SJSA1 (cell line): ENCODE measurements at regions not wholly inside any gene's neighbourhood (a gene's known extent, or its start where the extent isn't known, plus 50 kb on each side); places are given as distances from the start of the nearest gene placed in this dataset.
"Not testable (repeated sequence)": the region's sequence is repeated elsewhere in the genome, so short reads cannot be mapped to it uniquely, and the experiment has no call there.

ENCODE experiments used
- DNase-seq, 2 experiments: peaks; one replicate each; pipeline ENCODE4 v3.0.0-alpha.2; 2015 to 2020; ENCODE audit warnings: low spot score in 2 of 2, low read depth in 1 of 2
- H3K27ac ChIP-seq: fragments of 250-450 bp; sonication (Bioruptor Pico); 2 replicates; pipeline ENCODE4 v1.5.1; 2020; ENCODE audit warnings: mild to moderate bottlenecking, moderate library complexity
- H3K27me3 ChIP-seq: fragments of 250-450 bp; sonication (Bioruptor Pico); replicated peaks from 2 replicates; pipeline ENCODE4 v1.5.1; 2020; ENCODE audit warnings: mild to moderate bottlenecking, moderate library complexity
- H3K36me3 ChIP-seq: fragments of 250-450 bp; sonication (Bioruptor Pico); 2 replicates; pipeline ENCODE4 v1.5.1; 2020; ENCODE audit warnings: mild to moderate bottlenecking
- H3K4me1 ChIP-seq: fragments of 250-450 bp; sonication (Bioruptor Pico); replicated peaks from 2 replicates; pipeline ENCODE4 v1.6.1; 2021; ENCODE audit warnings: mild to moderate bottlenecking
- H3K4me3 ChIP-seq: fragments of 250-450 bp; sonication (Bioruptor Pico); 2 replicates; pipeline ENCODE4 v1.5.1; 2020; ENCODE audit warnings: mild to moderate bottlenecking
- H3K9me3 ChIP-seq: fragments of 250-450 bp; sonication (Bioruptor Pico); replicated peaks from 2 replicates; pipeline ENCODE4 v1.5.1; 2020; ENCODE audit warnings: mild to moderate bottlenecking

DNA sequence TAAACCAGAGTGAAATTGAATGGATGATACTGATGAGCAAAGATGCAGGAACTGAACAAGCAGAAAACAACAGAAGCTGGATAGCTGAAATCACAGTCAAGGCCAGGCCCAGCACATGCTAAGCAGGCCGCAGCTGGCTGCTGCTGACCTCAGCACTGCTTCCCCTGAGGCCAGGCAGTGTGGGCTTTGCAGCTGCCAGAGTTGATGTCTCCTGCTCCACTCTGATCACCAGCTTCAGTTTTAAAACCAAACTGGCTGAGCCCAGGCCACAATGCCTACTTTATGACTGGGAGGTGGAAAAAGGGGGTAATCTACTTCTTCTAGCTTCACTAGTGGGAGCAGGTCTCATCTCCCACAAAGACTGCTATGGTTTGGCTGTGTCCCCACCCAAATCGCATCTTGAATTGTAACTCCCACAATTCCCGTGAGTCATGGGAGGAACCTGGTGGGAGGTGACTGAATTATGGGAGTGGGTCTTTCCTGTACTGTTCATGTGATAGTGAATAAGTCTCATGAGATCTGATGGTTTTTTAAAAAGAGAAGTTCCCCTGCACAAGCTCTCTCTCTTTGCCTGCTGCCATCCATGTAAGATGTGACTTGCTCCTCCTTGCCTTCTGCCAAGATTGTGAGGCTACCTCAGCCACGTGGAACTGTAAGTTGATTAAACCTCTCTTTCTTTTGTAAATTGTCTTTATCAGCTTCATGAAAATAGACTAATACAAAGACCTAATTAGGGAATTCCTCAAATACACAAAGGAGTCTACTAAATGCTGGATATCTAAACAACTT is 136.4 kb upstream of the ITGB1 start:
- H3K27ac ChIP-seq: no peak overlapping the region
- DNase-seq: no peak
- no peak overlapping the region for H3K4me3 ChIP-seq
- H3K36me3 ChIP-seq: no peaks in the 10 kb centered on the region
- no peaks in the 10 kb centered on the region for H3K4me1 ChIP-seq
- H3K9me3 ChIP-seq: peaks cover 5% of the 10 kb centered on the region; the same call in 1 of the 2 replicates
- no peaks in the 10 kb centered on the region for H3K27me3 ChIP-seq

DNA sequence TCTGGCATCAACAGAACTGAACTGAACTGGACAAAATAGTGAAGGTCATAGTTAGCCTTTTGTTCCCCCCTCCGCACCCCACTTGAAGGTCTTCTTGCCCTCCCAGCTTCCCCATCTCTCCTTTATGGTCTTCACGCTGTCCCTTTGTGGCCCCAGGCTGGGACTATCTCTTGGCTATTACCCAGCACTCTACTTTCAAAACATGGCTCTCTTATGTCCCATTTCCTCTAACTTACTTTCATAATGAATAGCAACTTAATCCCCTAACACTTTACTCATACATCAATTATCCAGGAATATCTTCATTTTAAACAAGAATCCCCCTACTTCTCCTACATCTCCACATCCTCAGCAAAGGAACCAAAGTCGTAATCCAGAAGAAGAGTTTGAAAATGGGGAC is 135.3 kb upstream of the ITGB1 start:
- Histone ChIP-seq H3K27ac (no peak overlapping the region), H3K36me3 (no peaks in the 10 kb centered on the region)

DNA sequence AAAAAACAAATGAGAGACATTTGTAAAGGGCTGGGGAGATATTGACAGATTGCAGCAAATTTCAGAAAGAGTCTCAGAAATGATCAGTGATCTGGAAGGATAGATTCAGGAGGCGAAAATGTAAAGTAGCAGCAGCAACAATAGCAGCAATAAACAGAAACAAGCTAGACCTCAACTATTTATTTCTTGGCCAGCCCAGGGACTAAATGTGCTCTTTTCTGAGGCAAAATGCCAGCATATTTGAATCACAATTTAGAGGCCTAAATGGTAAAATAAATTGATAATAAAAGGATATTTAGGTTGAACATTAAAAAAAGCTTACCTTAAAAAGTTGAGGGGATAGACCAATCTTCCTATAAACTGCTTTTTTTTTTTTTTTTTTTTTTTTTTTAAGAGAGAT is 134.6 kb upstream of the ITGB1 start:
- peaks cover 8% of the 10 kb centered on the region; the same call in 1 of the 2 replicates for H3K9me3 ChIP-seq
- no peaks in the 10 kb centered on the region for H3K4me1 ChIP-seq
- H3K36me3 ChIP-seq: no peaks in the 10 kb centered on the region
- H3K4me3 ChIP-seq: no peak overlapping the region
- H3K27ac ChIP-seq: no peak overlapping the region
- DNase-seq: no peak
- H3K27me3 ChIP-seq: no peaks in the 10 kb centered on the region

More for the DNA sequence above, 135.3 kb upstream of the ITGB1 start:
- peaks cover 5% of the 10 kb centered on the region; the same call in 1 of the 2 replicates for H3K9me3 ChIP-seq
- no peak overlapping the region for H3K4me3 ChIP-seq
- H3K27me3 ChIP-seq: no peaks in the 10 kb centered on the region
- H3K4me1 ChIP-seq: no peaks in the 10 kb centered on the region
- DNase-seq: no peak

DNA sequence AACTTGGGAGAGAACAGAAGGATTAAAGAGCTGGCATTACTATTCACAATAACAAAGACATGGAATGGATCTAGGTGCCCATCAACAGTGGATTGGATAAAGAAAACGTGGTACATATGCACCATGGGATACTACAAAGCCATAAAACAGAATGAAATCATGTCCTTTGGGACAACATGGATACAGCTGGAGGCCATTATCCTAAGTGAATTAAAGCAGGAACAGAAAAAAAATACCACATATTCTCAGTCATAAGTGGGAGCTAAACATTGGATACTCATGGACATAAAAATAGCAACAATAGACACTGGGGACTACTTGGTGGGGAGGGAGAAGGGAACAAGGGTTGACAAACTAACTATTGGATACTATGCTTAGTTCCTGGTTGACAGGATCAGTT is 133.2 kb upstream of the ITGB1 start:
- no peaks in the 10 kb centered on the region for H3K27me3 ChIP-seq
- no peaks in the 10 kb centered on the region for H3K4me1 ChIP-seq
- H3K27ac ChIP-seq: no peak overlapping the region
- no peak for DNase-seq
- H3K9me3 ChIP-seq: peaks cover 8% of the 10 kb centered on the region; the same call in 1 of the 2 replicates
- no peaks in the 10 kb centered on the region for H3K36me3 ChIP-seq
- no peak overlapping the region for H3K4me3 ChIP-seq

DNA sequence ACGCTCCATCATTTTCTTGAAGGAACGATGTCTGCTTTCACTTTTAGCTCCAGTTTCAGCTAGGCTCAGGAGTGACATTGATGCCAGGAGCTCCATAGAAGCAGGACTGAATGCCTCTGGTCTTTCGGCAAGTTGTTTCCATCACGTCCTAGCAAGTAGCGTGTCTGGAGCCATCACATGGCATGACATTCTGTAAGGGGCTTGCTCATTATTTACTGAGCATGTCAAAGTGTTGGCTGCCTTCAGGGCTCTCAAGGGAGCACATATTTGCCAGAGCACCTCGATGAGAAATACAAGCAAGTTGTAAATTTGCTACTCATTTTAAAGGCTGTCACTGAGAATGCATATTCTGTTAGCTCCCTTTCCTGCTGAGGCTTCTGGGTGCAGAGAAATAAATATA is 131.0 kb upstream of the ITGB1 start:
- H3K4me3 ChIP-seq: no peak overlapping the region
- 0 out of 2 replicates have a peak, but pooled peaks cover 3% of the 10 kb centered on the region for H3K9me3 ChIP-seq
- no peaks in the 10 kb centered on the region for H3K4me1 ChIP-seq
- DNase-seq: no peak
- H3K27me3 ChIP-seq: no peaks in the 10 kb centered on the region
- no peak overlapping the region for H3K27ac ChIP-seq
- H3K36me3 ChIP-seq: no peaks in the 10 kb centered on the region

DNA sequence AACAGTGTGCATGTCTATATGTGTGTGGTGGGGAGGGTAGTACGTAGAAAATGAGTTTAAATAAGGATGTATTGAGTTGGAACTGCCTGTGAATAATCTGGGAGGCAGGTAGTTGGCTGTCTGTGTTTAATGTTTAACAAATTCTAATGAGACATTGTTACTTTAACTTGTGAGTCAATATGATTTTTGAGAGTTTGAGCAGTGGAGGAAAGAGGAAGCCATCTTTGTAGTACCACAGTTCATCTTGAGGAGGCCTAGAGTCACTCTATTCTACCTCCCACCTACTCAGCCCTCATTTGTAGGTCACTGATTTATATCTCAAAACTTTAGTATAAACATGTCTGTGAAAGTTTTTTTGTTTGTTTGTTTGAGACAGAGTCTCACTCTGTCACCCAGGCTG is 129.9 kb upstream of the ITGB1 start:
- Histone ChIP-seq H3K27ac (no peak overlapping the region), H3K36me3 (no peaks in the 10 kb centered on the region), H3K4me1 (no peaks in the 10 kb centered on the region), H3K4me3 (no peak overlapping the region), H3K9me3 (0 out of 2 replicates have a peak, but pooled peaks cover 3% of the 10 kb centered on the region), H3K27me3 (no peaks in the 10 kb centered on the region)
- DNase-seq: no peak

DNA sequence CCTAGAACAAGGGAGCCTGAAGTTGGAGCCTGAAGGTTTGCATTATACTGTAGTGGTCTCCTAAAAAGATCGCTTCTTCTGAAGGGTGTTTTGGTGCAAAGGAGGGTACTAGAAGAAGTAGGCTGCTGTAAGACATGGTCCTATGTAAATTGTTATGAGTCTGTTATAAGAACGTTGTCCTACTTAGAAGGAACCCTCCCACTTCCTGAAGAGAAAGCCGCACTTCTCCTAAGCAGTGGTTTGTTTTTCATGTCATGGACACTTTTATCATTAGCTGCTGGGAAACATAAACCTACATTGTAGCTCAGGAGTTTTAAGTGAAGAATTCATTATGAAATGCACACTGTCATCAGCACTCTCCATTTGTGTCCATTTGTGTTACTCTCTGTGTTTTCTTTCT is 129.1 kb upstream of the ITGB1 start:
- 0 out of 2 replicates have a peak, but pooled peaks cover 3% of the 10 kb centered on the region for H3K9me3 ChIP-seq
- H3K4me3 ChIP-seq: no peak overlapping the region
- H3K36me3 ChIP-seq: no peaks in the 10 kb centered on the region
- no peak for DNase-seq
- no peaks in the 10 kb centered on the region for H3K4me1 ChIP-seq
- H3K27me3 ChIP-seq: no peaks in the 10 kb centered on the region
- H3K27ac ChIP-seq: no peak overlapping the region

DNA sequence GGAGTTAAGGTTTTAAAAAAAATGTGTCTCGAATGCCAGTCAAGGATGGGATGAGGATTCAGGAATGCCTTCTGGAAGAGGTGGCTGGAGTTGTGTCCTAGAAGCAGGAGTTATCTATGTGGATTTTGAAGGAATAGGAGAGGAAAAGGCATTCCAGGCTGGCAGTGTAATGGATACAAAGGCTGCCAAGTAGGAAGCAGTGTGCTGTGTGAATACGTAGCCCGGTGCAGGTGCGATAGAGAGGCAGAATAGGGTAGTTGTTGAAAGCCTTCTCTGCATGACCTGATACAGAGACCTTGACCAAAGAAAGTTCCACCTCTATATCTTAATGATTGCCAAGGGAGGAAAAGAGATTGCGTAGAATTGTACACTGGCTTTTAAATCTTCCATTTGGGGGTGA is 128.1 kb upstream of the ITGB1 start:
- DNase-seq: no peak

DNA sequence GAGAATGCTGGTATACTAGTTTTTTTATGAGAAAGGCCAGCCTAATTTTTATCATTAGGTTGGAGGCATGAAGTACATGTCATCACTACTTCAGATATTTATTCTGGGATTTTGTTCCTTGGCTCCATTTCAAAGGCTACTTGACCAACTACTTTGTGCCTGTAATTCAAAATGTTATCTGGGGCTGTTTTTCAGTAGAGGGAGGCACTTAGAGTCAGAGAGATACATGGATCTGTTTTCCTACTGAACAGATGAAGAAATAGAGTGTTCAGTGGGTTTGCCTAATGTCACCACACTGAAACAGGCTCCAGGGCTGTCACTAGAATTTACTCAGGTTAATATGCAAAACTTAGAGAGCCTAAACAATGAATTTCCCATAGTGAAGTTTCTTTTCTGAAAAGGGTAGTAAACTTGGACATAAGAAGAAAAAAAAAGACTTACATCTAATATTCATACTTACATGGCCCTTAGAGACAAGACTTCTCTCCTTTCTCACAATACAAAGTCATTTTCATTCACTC is 127.3 kb upstream of the ITGB1 start:
- Histone ChIP-seq H3K36me3 (no peaks in the 10 kb centered on the region), H3K4me1 (no peaks in the 10 kb centered on the region), H3K27me3 (no peaks in the 10 kb centered on the region), H3K27ac (no peak overlapping the region), H3K4me3 (no peak overlapping the region), H3K9me3 (0 out of 2 replicates have a peak, but pooled peaks cover 3% of the 10 kb centered on the region)
- DNase-seq: no peak

More for the DNA sequence above, 128.1 kb upstream of the ITGB1 start:
- Histone ChIP-seq H3K27me3 (no peaks in the 10 kb centered on the region), H3K4me3 (no peak overlapping the region), H3K4me1 (no peaks in the 10 kb centered on the region), H3K36me3 (no peaks in the 10 kb centered on the region), H3K9me3 (0 out of 2 replicates have a peak, but pooled peaks cover 3% of the 10 kb centered on the region), H3K27ac (no peak overlapping the region)

DNA sequence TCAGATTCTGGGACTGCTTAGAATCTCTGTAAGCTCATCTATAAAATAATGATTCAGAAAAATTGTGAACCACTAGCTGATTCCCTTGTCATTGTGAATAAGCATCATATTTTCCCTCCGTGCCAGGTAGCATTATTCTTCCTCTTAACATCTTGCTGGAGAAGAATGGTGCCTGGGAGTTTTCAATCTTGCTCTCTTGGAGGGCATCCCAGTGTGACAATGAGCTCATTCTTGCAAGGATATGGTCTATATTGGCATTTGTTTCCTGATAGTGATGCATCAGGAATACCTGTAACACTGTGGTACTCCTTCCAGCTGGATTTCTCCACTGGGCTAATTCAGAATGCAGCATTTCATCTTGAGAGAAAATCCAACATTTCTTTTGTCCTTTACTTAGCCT is 126.4 kb upstream of the ITGB1 start:
- Histone ChIP-seq H3K4me1 (no peaks in the 10 kb centered on the region), H3K27me3 (no peaks in the 10 kb centered on the region), H3K36me3 (no peaks in the 10 kb centered on the region), H3K27ac (no peak overlapping the region), H3K4me3 (no peak overlapping the region), H3K9me3 (0 out of 2 replicates have a peak, but pooled peaks cover 3% of the 10 kb centered on the region)
- DNase-seq: no peak

DNA sequence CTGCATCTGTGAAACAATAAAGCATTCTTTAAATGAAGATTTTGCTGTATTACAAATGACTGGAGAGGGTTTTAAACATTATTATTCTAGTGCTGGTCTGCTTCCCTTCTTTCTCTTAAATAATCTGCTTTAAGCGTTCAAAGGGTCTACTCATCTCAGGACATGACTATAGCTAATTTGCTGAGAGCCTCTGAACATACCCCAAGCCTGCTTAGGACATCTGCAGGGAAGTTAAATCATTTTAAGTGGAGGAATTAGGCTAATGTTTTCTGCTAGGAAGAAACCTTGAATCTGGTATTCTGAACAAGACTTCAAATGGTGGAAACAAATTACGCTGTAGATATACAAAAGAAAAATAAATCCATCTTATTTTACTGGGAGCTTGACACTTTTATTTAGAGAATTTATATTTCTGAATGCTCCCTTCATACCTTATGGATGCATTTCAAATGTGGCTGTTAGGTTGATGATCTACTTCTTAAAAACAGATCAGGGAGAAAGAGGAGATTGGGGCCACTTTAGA is 124.4 kb upstream of the ITGB1 start:
- Histone ChIP-seq H3K4me3 (no peak overlapping the region), H3K27me3 (no peaks in the 10 kb centered on the region), H3K4me1 (no peaks in the 10 kb centered on the region), H3K36me3 (no peaks in the 10 kb centered on the region), H3K27ac (no peak overlapping the region), H3K9me3 (no peaks in the 10 kb centered on the region)
- DNase-seq: no peak

DNA sequence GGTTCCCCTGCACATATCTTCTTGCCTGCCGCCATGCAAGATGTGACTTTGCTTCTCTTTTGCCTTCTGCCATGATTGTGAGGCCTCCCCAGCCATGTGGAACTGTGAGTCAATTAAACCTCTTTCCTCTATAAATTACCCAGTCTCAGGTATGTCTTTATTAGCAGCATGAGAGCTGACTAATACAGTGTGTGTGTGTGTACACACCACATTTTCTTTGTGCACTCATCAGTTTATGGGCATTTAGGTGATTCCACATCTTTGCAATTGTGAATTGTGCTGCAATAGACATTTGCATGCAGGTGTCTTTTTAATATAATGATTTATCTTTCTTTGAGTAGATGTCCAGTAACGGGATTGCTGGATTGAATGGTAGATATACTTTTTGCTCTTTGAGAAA is 122.4 kb upstream of the ITGB1 start:
- not testable (repeated sequence) for H3K27me3 ChIP-seq, H3K4me1 ChIP-seq, H3K9me3 ChIP-seq

DNA sequence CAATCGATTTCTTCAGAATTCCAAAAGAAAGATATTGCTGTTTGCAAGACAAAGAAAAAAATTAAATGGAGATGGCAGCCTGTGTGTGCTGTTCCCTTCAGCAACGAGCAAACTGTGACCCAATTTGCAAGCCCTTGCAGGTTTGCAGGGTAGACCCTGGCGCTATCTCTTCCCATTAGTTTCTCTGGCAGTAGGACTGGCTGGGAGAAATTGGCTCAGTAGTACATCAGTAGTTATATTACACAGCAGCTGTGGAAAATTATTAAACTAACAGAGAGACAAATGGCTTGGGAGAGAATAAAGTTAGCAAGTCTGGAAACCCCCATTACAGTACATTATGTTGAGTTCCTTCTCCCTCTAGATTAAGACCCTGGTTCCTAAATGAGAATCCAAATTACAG is 116.4 kb upstream of the ITGB1 start:
- Histone ChIP-seq H3K4me1 (no peaks in the 10 kb centered on the region), H3K27me3 (no peaks in the 10 kb centered on the region), H3K27ac (no peak overlapping the region), H3K36me3 (no peaks in the 10 kb centered on the region), H3K9me3 (0 out of 2 replicates have a peak, but pooled peaks cover 2% of the 10 kb centered on the region), H3K4me3 (no peak overlapping the region)
- no peak for DNase-seq

More for the DNA sequence above, 122.4 kb upstream of the ITGB1 start:
- not testable (repeated sequence) for H3K36me3 ChIP-seq, H3K27ac ChIP-seq, DNase-seq, H3K4me3 ChIP-seq
